Mesendoderm (in vitro differentiated cells): ENCODE measurements at regions not wholly inside any gene's neighbourhood (a gene's known extent, or its start where the extent isn't known, plus 50 kb on each side); places are given as distances from the start of the nearest gene placed in this dataset.

Experiments
- DNase-seq: peaks from one replicate; pipeline ENCODE4 v3.0.0; 2013
- H2AK5ac ChIP-seq: 2 replicates; pipeline ENCODE4 v1.6.1; 2013; ENCODE audit warnings: low read length, inconsistent platforms
- H2BK120ac ChIP-seq: 2 replicates; pipeline ENCODE4 v1.6.1; 2013; ENCODE audit warnings: low read depth, mild to moderate bottlenecking, low read length, moderate library complexity, mixed read lengths
- H2BK15ac ChIP-seq: replicated peaks from 2 replicates; pipeline ENCODE4 v1.6.1; 2013; ENCODE audit warnings: low read depth, mild to moderate bottlenecking, moderate library complexity
- H2BK5ac ChIP-seq: 2 replicates; pipeline ENCODE4 v1.6.1; 2013; ENCODE audit warnings: low read length, inconsistent platforms
- H3K18ac ChIP-seq: 2 replicates; pipeline ENCODE4 v1.6.1; 2013; ENCODE audit warnings: mild to moderate bottlenecking, low read length, mixed read lengths
- H3K23ac ChIP-seq: one replicate; pipeline ENCODE4 v1.6.1; 2013; ENCODE audit warnings: low read length
- H3K27ac ChIP-seq: 2 replicates; pipeline ENCODE4 v1.5.1; 2013; ENCODE audit warnings: low read depth, mild to moderate bottlenecking, inconsistent platforms, low read length, moderate library complexity
- H3K27me3 ChIP-seq: 2 replicates; pipeline ENCODE4 v1.6.1; 2013; ENCODE audit warnings: low read length, control low read depth, mild to moderate bottlenecking, inconsistent platforms; ENCODE audit not compliant: insufficient read depth, poor library complexity
- H3K36me3 ChIP-seq: 2 replicates; pipeline ENCODE4 v1.6.1; 2013; ENCODE audit warnings: low read length, inconsistent platforms; ENCODE audit not compliant: control insufficient read depth, insufficient read depth
- H3K4ac ChIP-seq: one replicate; pipeline ENCODE4 v1.6.1; 2013; ENCODE audit warnings: low read depth, mild to moderate bottlenecking, low read length, moderate library complexity
- H3K4me1 ChIP-seq: 2 replicates; pipeline ENCODE4 v1.6.1; 2013; ENCODE audit warnings: low read depth, low read length, inconsistent platforms; ENCODE audit not compliant: control insufficient read depth
- H3K4me2 ChIP-seq: 2 replicates; pipeline ENCODE4 v1.6.1; 2013; ENCODE audit warnings: low read length
- H3K4me3 ChIP-seq: 2 replicates; pipeline ENCODE4 v1.5.1; 2013; ENCODE audit warnings: mild to moderate bottlenecking, low read length
- H3K56ac ChIP-seq: one replicate; pipeline ENCODE4 v1.6.1; 2013; ENCODE audit warnings: low read length
- H3K79me1 ChIP-seq: 2 replicates; pipeline ENCODE4 v1.6.1; 2013; ENCODE audit warnings: low read length, inconsistent platforms
- H3K79me2 ChIP-seq: 2 replicates; pipeline ENCODE4 v1.6.1; 2013; ENCODE audit warnings: mild to moderate bottlenecking, low read length; ENCODE audit not compliant: control insufficient read depth, insufficient read depth
- H3K9ac ChIP-seq: 2 replicates; pipeline ENCODE4 v1.6.1; 2013; ENCODE audit warnings: low read length, inconsistent platforms
- H4K5ac ChIP-seq: one replicate; pipeline ENCODE4 v1.6.1; 2013; ENCODE audit warnings: low read length
- H4K8ac ChIP-seq: one replicate; pipeline ENCODE4 v1.6.1; 2013; ENCODE audit warnings: low read depth, mild to moderate bottlenecking, control low read depth, low read length, moderate library complexity
- WGBS: extraction: QIAGEN DNeasy Blood & Tissue Kit; methylation state at CpG from one replicate; pipeline ENCODE4 v1.1.7; 2013; ENCODE audit warnings: low lambda C conversion rate, missing lambda C conversion rate; ENCODE audit not compliant: insufficient coverage; ENCODE audit errors: extremely low coverage; 5-methylcytosine and 5-hydroxymethylcytosine counted together

- no peak overlapping the region for H2BK15ac ChIP-seq
- no peak overlapping the region for H2BK120ac ChIP-seq
- peak; percentile 10 for DNase-seq
- no peak overlapping the region for H3K23ac ChIP-seq
- no peak overlapping the region for H4K5ac ChIP-seq
- no CpG with 5 or more reads among the region's 8 CpGs for WGBS
- H3K27ac ChIP-seq, result no peak overlapping the region
- no peak overlapping the region for H4K8ac ChIP-seq
- no peak overlapping the region for H3K4ac ChIP-seq
- H2AK5ac ChIP-seq, result no peak overlapping the region
- H3K4me3 ChIP-seq, result no peak overlapping the region
- H2BK5ac ChIP-seq, result no peak overlapping the region
- H3K4me2 ChIP-seq, result no peak overlapping the region
- H3K27me3 ChIP-seq, result no peaks in the 10 kb centered on the region
- H3K79me1 ChIP-seq, result no peaks in the 10 kb centered on the region
- no peaks in the 10 kb centered on the region for H3K36me3 ChIP-seq
- no peak overlapping the region for H3K56ac ChIP-seq
- no peaks in the 10 kb centered on the region for H3K4me1 ChIP-seq
- no peak overlapping the region for H3K9ac ChIP-seq
- H3K18ac ChIP-seq, result no peak overlapping the region
- H3K79me2 ChIP-seq, result no peaks in the 10 kb centered on the region
These were observed 210.6 kb downstream of the C1D start for GRCh38 chr2:67851956-67852824.

GRCh38 chr2:67854103-67854743, 208.6 kb downstream of the C1D start:
- Histone ChIP-seq H3K36me3 (no peaks in the 10 kb centered on the region), H2AK5ac (no peak overlapping the region), H2BK120ac (no peak overlapping the region), H3K27me3 (no peaks in the 10 kb centered on the region), H4K5ac (no peak overlapping the region), H3K4me1 (no peaks in the 10 kb centered on the region), H4K8ac (no peak overlapping the region), H3K79me1 (no peaks in the 10 kb centered on the region), H3K4me2 (no peak overlapping the region), H3K27ac (no peak overlapping the region), H3K4ac (no peak overlapping the region), H3K79me2 (no peaks in the 10 kb centered on the region), H2BK15ac (no peak overlapping the region), H3K18ac (no peak overlapping the region), H2BK5ac (no peak overlapping the region), H3K23ac (no peak overlapping the region), H3K9ac (no peak overlapping the region), H3K4me3 (no peak overlapping the region), H3K56ac (no peak overlapping the region)
- DNase-seq, result no peak
- no CpG with 5 or more reads among the region's 6 CpGs for WGBS

GRCh38 chr2:67854798-67855197, 208.0 kb downstream of the C1D start:
- H3K18ac ChIP-seq, result no peak overlapping the region
- no CpG with 5 or more reads among the region's 1 CpG for WGBS
- peak; percentile 14 for DNase-seq

GRCh38 chr2:67856866-67857265, 205.9 kb downstream of the C1D start:
- Histone ChIP-seq H4K8ac (no peak overlapping the region), H3K36me3 (no peaks in the 10 kb centered on the region), H3K23ac (no peak overlapping the region), H3K4ac (no peak overlapping the region), H2BK5ac (no peak overlapping the region), H3K18ac (no peak overlapping the region), H3K79me1 (no peaks in the 10 kb centered on the region), H4K5ac (no peak overlapping the region), H2BK15ac (no peak overlapping the region), H3K4me1 (no peaks in the 10 kb centered on the region), H3K27ac (no peak overlapping the region), H2BK120ac (no peak overlapping the region), H3K4me2 (no peak overlapping the region), H2AK5ac (no peak overlapping the region), H3K4me3 (no peak overlapping the region), H3K56ac (no peak overlapping the region), H3K27me3 (no peaks in the 10 kb centered on the region), H3K9ac (no peak overlapping the region), H3K79me2 (no peaks in the 10 kb centered on the region)
- DNase-seq, result no peak
- WGBS, result no CpG with 5 or more reads among the region's 3 CpGs

More at GRCh38 chr2:67854798-67855197, 208.0 kb downstream of the C1D start:
- Histone ChIP-seq H2BK15ac (no peak overlapping the region), H3K36me3 (no peaks in the 10 kb centered on the region), H3K9ac (no peak overlapping the region), H2AK5ac (no peak overlapping the region), H2BK120ac (no peak overlapping the region), H4K8ac (no peak overlapping the region), H3K79me2 (no peaks in the 10 kb centered on the region), H3K27ac (no peak overlapping the region), H3K27me3 (no peaks in the 10 kb centered on the region), H3K4ac (no peak overlapping the region), H2BK5ac (no peak overlapping the region), H4K5ac (no peak overlapping the region), H3K4me2 (no peak overlapping the region), H3K23ac (no peak overlapping the region), H3K4me3 (no peak overlapping the region), H3K79me1 (no peaks in the 10 kb centered on the region), H3K56ac (no peak overlapping the region), H3K4me1 (no peaks in the 10 kb centered on the region)

- no peak overlapping the region for H2BK5ac ChIP-seq
These were observed 205.0 kb downstream of the C1D start for GRCh38 chr2:67857836-67858235.

More at GRCh38 chr2:67857836-67858235, 205.0 kb downstream of the C1D start:
- H3K9ac ChIP-seq, result no peak overlapping the region
- WGBS, result no CpG with 5 or more reads among the region's 4 CpGs
- no peak overlapping the region for H3K4me3 ChIP-seq
- no peaks in the 10 kb centered on the region for H3K4me1 ChIP-seq
- no peaks in the 10 kb centered on the region for H3K36me3 ChIP-seq
- H3K18ac ChIP-seq, result no peak overlapping the region
- no peak overlapping the region for H4K8ac ChIP-seq
- H3K79me1 ChIP-seq, result no peaks in the 10 kb centered on the region
- no peak overlapping the region for H3K23ac ChIP-seq
- H3K4ac ChIP-seq, result no peak overlapping the region
- no peaks in the 10 kb centered on the region for H3K79me2 ChIP-seq
- H2AK5ac ChIP-seq, result no peak overlapping the region
- no peak overlapping the region for H2BK15ac ChIP-seq
- peak; percentile 9 for DNase-seq
- no peak overlapping the region for H4K5ac ChIP-seq
- no peak overlapping the region for H2BK120ac ChIP-seq
- no peak overlapping the region for H3K56ac ChIP-seq
- no peak overlapping the region for H3K27ac ChIP-seq
- no peaks in the 10 kb centered on the region for H3K27me3 ChIP-seq
- no peak overlapping the region for H3K4me2 ChIP-seq
